ENCODE measurements at regions not wholly inside any gene's neighbourhood (a gene's known extent, or its start where the extent isn't known, plus 50 kb on each side); places are given as distances from the start of the nearest gene placed in this dataset.

- TF ChIP-seq EZH2 (IDR thresholded peaks at IDR 0.05; ENCODE audit: borderline replicate concordance, low read length) (no peak), CTCF (conservative IDR thresholded peaks at IDR 0.05 in 1 of 2, IDR thresholded peaks at IDR 0.05 in 1 of 2; ENCODE audit: extremely low read depth in 1 of 2, insufficient read depth in 1 of 2, low read depth in 1 of 2, low read length in 2 of 2) (no peak)
Measured at GRCh38 chr14:82490397-82490796, 956.7 kb upstream of the SEL1L start.

Data from mammary epithelial cell (primary cell).